ENCODE measurements at regions not wholly inside any gene's neighbourhood (a gene's known extent, or its start where the extent isn't known, plus 50 kb on each side); places are given as distances from the start of the nearest gene placed in this dataset.
A peak's percentile ranks its signal among the peaks of the same experiment; 100 is the strongest.
"Not testable (repeated sequence)": the region's sequence is repeated elsewhere in the genome, so short reads cannot be mapped to it uniquely, and the experiment has no call there.

- DNase-seq, result no peak
These were observed 52.6 kb upstream of the JUN start for GRCh38 chr1:58836408-58836807.

- peak; percentile 92 for DNase-seq
These were observed 54.0 kb upstream of the JUN start for GRCh38 chr1:58837886-58838285.

GRCh38 chr1:58839147-58839795 lies 55.4 kb upstream of the JUN start:
- DNase-seq, result no peak

- no peak for DNase-seq
These were observed 56.3 kb upstream of the JUN start for GRCh38 chr1:58839846-58840835.

- DNase-seq, result no peak
These were observed 57.6 kb upstream of the JUN start for GRCh38 chr1:58841455-58841854.

- DNase-seq, result no peak
These were observed 59.1 kb upstream of the JUN start for GRCh38 chr1:58842941-58843340.

GRCh38 chr1:58844176-58844575 lies 60.3 kb upstream of the JUN start:
- DNase-seq, result no peak

- no peak for DNase-seq
These were observed 62.1 kb upstream of the JUN start for GRCh38 chr1:58845942-58846341.

- peak; percentile 76 for DNase-seq
These were observed 65.1 kb upstream of the JUN start for GRCh38 chr1:58848818-58849411.

- no peak for DNase-seq
These were observed 65.7 kb upstream of the JUN start for GRCh38 chr1:58849551-58849950.

- DNase-seq, result no peak
These were observed 66.8 kb upstream of the JUN start for GRCh38 chr1:58850636-58851035.

GRCh38 chr1:58852731-58853485 lies 69.1 kb upstream of the JUN start:
- no peak for DNase-seq

GRCh38 chr1:58854576-58854975 lies 70.7 kb upstream of the JUN start:
- peak; percentile 86 for DNase-seq

- DNase-seq, result no peak
These were observed 71.7 kb upstream of the JUN start for GRCh38 chr1:58855274-58856165.

- not testable (repeated sequence) for DNase-seq
These were observed 72.4 kb upstream of the JUN start for GRCh38 chr1:58856281-58856680.

GRCh38 chr1:58857680-58858673 lies 74.1 kb upstream of the JUN start:
- DNase-seq, result peak; percentile 61

- no peak for DNase-seq
These were observed 76.1 kb upstream of the JUN start for GRCh38 chr1:58859769-58860485.

- no peak for DNase-seq
These were observed 77.2 kb upstream of the JUN start for GRCh38 chr1:58861076-58861475.

GRCh38 chr1:58861506-58861905 lies 77.7 kb upstream of the JUN start:
- no peak for DNase-seq
